ENCODE measurements at regions not wholly inside any gene's neighbourhood (a gene's known extent, or its start where the extent isn't known, plus 50 kb on each side); places are given as distances from the start of the nearest gene placed in this dataset.

DNA sequence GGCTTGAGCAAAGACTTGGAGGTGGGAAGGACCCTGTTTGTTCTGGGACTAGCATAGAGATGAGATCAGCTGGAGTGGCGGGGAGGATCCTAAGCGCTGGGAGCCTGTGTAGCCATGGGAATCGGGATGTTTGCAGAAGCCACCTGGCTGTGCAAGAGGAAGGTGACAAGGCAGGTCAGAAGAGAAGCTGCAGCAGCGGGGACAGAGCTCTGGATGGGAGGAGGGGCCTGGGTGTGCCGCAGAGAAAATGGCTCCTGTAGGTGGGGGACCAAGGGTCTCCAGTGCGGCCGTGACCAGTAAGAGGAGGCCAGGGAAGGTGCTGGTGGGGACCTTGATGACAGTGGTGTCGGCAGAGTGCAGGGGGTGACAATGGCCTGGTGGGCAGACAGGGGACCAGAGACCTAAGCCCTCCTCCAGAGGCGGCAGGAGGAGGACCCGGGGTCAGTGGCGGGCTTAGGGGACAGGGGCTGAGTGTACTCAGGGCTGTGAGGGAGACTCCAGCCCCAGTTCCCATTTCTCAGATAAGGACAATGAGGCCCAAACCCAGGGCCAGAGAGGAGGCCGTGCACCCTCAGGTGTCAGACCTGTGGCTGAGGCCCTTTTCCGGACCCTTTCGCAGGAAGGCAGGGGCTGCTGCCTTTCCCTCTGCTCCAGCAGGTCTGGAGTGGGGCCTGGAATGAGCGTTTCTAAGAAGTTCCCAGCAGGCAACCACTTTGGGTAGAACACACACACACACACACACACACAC is 206.6 kb upstream of the RTL1 start:
- H3K4me2 ChIP-seq, result no peak overlapping the region
- H3K4me3 ChIP-seq (ENCODE audit: low read depth in 2 of 2, low read length in 1 of 2), result no peak overlapping the region
- peaks cover 0 to 33% of the 10 kb centered on the region in 2 experiments; a peak in 1 of 4 replicates for H3K4me1 ChIP-seq (ENCODE audit: control insufficient read depth in 1 of 2, insufficient read depth in 2 of 2, low read depth in 1 of 2, low read length in 1 of 2)
- POLR2A ChIA-PET, result no interaction called here
- H3K27me3 ChIP-seq (ENCODE audit: insufficient read depth), result no peaks in the 10 kb centered on the region
- H3K9me2 ChIP-seq, result no peaks in the 10 kb centered on the region
- no peak overlapping the region for H2AFZ ChIP-seq (ENCODE audit: low read depth)
- no peaks in the 10 kb centered on the region for H3K9me3 ChIP-seq
- peak; percentile 12 for DNase-seq
- WGBS (ENCODE audit: low lambda C conversion rate), result 78% methylated on average over 13 of the region's 15 CpGs
- no peaks in the 10 kb centered on the region for H3K36me3 ChIP-seq (replicated peaks in 1 of 2; ENCODE audit: control insufficient read depth in 1 of 2, insufficient read depth in 2 of 2, low read length in 1 of 2)
- H3K79me2 ChIP-seq (ENCODE audit: insufficient read depth), result no peaks in the 10 kb centered on the region
- no peak overlapping the region for H3K9ac ChIP-seq
- CTCF ChIA-PET, result interaction anchor here (1.0 to 1.2 kb wide), 2 partner anchors 10 kb away, joined by 3 read pairs; no protein-coding TSS in a partner anchor
- no peaks in the 10 kb centered on the region for H4K20me1 ChIP-seq (ENCODE audit: insufficient read depth)
- H3F3A ChIP-seq (replicated peaks; ENCODE audit: insufficient read depth), result no peaks in the 10 kb centered on the region
- TF ChIP-seq PBX3 (IDR thresholded peaks at IDR 0.05) (no peak), EZH2phosphoT487 (IDR thresholded peaks at IDR 0.05; ENCODE audit: borderline replicate concordance, low read depth) (no peak)
- H3K27ac ChIP-seq (ENCODE audit: low read depth in 2 of 2, low read length in 1 of 2), result no peak overlapping the region; a peak in 1 of 4 replicates

DNA sequence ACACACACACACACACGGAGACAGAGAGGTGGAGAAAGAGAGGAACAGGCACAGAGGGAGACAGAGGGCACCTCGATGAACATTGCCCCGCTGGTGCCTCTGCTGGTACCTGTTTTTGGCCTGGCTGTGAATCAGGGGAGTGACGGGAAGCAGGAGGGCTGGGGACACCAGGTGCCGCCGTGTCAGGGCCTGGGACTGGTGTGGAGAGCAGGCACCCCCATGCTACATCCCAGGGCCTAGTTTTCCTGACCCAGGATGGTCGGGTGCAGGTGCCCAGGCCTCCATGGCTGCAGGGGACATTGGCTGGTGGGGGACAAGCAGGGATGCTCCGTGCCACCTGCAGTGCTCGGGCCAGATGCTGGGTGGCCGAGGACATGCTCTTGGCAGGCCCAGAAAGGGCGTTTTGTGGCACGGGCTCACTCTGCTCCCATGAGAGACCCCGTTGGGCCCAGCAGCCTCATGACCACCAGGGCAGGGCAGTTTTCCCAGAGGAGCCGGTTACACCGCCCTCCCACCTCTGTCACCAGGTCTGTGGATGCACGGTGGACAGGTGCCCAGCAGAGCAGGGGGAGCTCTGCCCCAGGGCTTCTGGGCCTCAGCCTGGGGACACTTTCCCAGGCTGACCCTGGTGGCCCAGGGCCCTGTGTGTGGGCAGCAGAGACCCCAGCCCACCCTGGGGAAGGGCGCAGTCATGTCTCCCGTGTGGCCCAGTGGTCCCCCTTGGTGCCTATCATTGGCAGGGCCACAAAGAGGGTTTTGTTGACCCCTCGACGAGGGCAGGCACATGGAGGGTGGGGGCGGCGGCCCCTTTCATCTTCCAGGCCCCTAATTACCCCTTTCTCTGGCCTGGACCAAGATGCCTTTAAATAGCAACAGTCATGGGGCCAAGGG is 207.5 kb upstream of the RTL1 start:
- Histone ChIP-seq H3K36me3 (replicated peaks in 1 of 2; ENCODE audit: control insufficient read depth in 1 of 2, insufficient read depth in 2 of 2, low read length in 1 of 2) (no peaks in the 10 kb centered on the region), H3K4me3 (ENCODE audit: low read depth in 2 of 2, low read length in 1 of 2) (no peak overlapping the region), H3K27me3 (ENCODE audit: insufficient read depth) (no peaks in the 10 kb centered on the region), H4K20me1 (ENCODE audit: insufficient read depth) (no peaks in the 10 kb centered on the region), H2AFZ (ENCODE audit: low read depth) (no peak overlapping the region), H3K9me3 (no peaks in the 10 kb centered on the region), H3K4me1 (ENCODE audit: control insufficient read depth in 1 of 2, insufficient read depth in 2 of 2, low read depth in 1 of 2, low read length in 1 of 2) (peaks cover 0 to 34% of the 10 kb centered on the region in 2 experiments; a peak in 1 of 4 replicates), H3K27ac (ENCODE audit: low read depth in 2 of 2, low read length in 1 of 2) (peak overlapping the region in 1 of 2 experiments; percentile 55; a peak in 1 of 4 replicates), H3K4me2 (no peak overlapping the region), H3F3A (replicated peaks; ENCODE audit: insufficient read depth) (no peaks in the 10 kb centered on the region), H3K79me2 (ENCODE audit: insufficient read depth) (no peaks in the 10 kb centered on the region), H3K9me2 (no peaks in the 10 kb centered on the region), H3K9ac (no peak overlapping the region)
- 50% methylated on average over 10 of the region's 22 CpGs for WGBS (ENCODE audit: low lambda C conversion rate)
- ChIA-PET CTCF (no interaction called here), POLR2A (no interaction called here)
- TF ChIP-seq RFX5 (IDR thresholded peaks at IDR 0.05; ENCODE audit: low read length) (no peak), RXRA (IDR thresholded peaks at IDR 0.05; ENCODE audit: borderline replicate concordance, low read depth) (no peak), EZH2phosphoT487 (IDR thresholded peaks at IDR 0.05; ENCODE audit: borderline replicate concordance, low read depth) (no peak), FOSL2 (IDR thresholded peaks at IDR 0.05; ENCODE audit: borderline replicate concordance, low read depth) (no peak), POLR2AphosphoS5 (IDR thresholded peaks at IDR 0.05; ENCODE audit: low read depth, low read length) (no peak), FOXJ3 (CRISPR knock-in tag; IDR thresholded peaks at IDR 0.05) (no peak), CHD2 (IDR thresholded peaks at IDR 0.05; ENCODE audit: low read length, partially characterized antibody) (no peak), FOXM1 (IDR thresholded peaks at IDR 0.05; ENCODE audit: low read depth) (no peak), IRF3 (IDR thresholded peaks at IDR 0.05; ENCODE audit: low read depth, low read length) (no peak), GABPA (IDR thresholded peaks at IDR 0.05; ENCODE audit: low read depth) (no peak)
- TF ChIP-seq, protein P1, sequence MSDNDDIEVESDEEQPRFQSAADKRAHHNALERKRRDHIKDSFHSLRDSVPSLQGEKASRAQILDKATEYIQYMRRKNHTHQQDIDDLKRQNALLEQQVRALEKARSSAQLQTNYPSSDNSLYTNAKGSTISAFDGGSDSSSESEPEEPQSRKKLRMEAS (IDR thresholded peaks at IDR 0.05; ENCODE audit: low read depth), result no peak
- DNase-seq, result peak; percentile 28

All from SK-N-SH (cell line).